ENCODE measurements at regions not wholly inside any gene's neighbourhood (a gene's known extent, or its start where the extent isn't known, plus 50 kb on each side); places are given as distances from the start of the nearest gene placed in this dataset.

DNA sequence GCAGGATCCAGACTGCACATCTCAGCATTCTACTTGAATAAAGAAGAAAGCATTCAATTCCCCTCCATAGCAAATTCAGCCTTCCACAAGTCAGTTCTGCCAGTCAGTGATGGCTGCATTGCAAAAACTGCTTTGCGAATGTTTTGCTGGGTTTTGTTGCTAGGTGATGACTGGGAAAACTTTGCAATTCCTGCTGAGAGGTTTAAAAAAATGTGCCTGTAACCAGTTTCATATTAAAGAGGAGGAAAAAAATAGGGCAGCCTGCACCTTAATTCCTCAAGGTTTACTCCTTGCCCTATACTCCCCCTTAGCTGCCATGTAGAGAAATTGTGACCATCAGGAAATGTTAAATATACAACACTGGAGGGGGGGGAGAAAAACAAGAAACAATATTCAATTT is 225.6 kb upstream of the ATP11B start:
- Histone ChIP-seq H3K79me2 (ENCODE audit: control insufficient read depth, insufficient read depth, low read length) (no peaks in the 10 kb centered on the region), H3K4me3 (replicated peaks in 1 of 3; ENCODE audit: insufficient read depth in 1 of 3, low read depth in 1 of 3, low read length in 3 of 3) (no peak overlapping the region), H3K27me3 (ENCODE audit: control insufficient read depth in 2 of 2, insufficient read depth in 2 of 2, low read length in 2 of 2) (no peaks in the 10 kb centered on the region), H3K9ac (replicated peaks; ENCODE audit: extremely low read depth, insufficient read depth, low read length) (no peak overlapping the region), H3K4me1 (ENCODE audit: control insufficient read depth, extremely low read depth, insufficient read depth, low read length) (no peaks in the 10 kb centered on the region), H3K9me3 (replicated peaks; ENCODE audit: control insufficient read depth, insufficient read depth, low read length) (no peaks in the 10 kb centered on the region), H3K36me3 (ENCODE audit: control insufficient read depth in 2 of 2, extremely low read depth in 1 of 2, insufficient read depth in 2 of 2, low read length in 2 of 2) (no peaks in the 10 kb centered on the region), H3K27ac (ENCODE audit: insufficient read depth, low read depth, low read length) (no peak overlapping the region), H2AFZ (ENCODE audit: low read depth, low read length) (no peak overlapping the region), H3K4me2 (ENCODE audit: insufficient read depth, low read length) (no peak overlapping the region), H3K9me1 (replicated peaks; ENCODE audit: control insufficient read depth, extremely low read depth, insufficient read depth, low read length) (no peaks in the 10 kb centered on the region), H4K20me1 (replicated peaks; ENCODE audit: control insufficient read depth, extremely low read depth, insufficient read depth, low read length) (no peaks in the 10 kb centered on the region)
- DNase-seq (ENCODE audit: low read depth, low spot score) (no peak), FAIRE-seq (no peak)
- ChIA-PET CTCF (no interaction called here), POLR2A (no interaction called here)
- no TSS peak for BruUV-seq (replicated peaks)
- intact Hi-C loops (cut with micrococcal nuclease): no loop called here
- dilution Hi-C loops (cut with MboI; ENCODE audit: extremely low pct_ligation_motif_present, low sequenced_read_pairs): no loop called here
- TF ChIP-seq MYC (IDR thresholded peaks at IDR 0.05; ENCODE audit: low read depth, low read length) (no peak), POLR2A (IDR thresholded peaks at IDR 0.05; ENCODE audit: low read depth, low read length) (no peak), EZH2 (IDR thresholded peaks at IDR 0.05; ENCODE audit: borderline replicate concordance, low read depth, low read length, severe bottlenecking) (no peak), POLR2AphosphoS5 (IDR thresholded peaks at IDR 0.05; ENCODE audit: insufficient read depth, low read depth, low read length) (no peak)
- TF ChIP-seq, protein P1, sequence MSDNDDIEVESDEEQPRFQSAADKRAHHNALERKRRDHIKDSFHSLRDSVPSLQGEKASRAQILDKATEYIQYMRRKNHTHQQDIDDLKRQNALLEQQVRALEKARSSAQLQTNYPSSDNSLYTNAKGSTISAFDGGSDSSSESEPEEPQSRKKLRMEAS (IDR thresholded peaks at IDR 0.05; ENCODE audit: insufficient read depth, insufficient read length): no peak
- TF ChIP-seq, protein P2, sequence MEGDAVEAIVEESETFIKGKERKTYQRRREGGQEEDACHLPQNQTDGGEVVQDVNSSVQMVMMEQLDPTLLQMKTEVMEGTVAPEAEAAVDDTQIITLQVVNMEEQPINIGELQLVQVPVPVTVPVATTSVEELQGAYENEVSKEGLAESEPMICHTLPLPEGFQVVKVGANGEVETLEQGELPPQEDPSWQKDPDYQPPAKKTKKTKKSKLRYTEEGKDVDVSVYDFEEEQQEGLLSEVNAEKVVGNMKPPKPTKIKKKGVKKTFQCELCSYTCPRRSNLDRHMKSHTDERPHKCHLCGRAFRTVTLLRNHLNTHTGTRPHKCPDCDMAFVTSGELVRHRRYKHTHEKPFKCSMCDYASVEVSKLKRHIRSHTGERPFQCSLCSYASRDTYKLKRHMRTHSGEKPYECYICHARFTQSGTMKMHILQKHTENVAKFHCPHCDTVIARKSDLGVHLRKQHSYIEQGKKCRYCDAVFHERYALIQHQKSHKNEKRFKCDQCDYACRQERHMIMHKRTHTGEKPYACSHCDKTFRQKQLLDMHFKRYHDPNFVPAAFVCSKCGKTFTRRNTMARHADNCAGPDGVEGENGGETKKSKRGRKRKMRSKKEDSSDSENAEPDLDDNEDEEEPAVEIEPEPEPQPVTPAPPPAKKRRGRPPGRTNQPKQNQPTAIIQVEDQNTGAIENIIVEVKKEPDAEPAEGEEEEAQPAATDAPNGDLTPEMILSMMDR (IDR thresholded peaks at IDR 0.05; ENCODE audit: extremely low read depth in 1 of 2, insufficient read depth in 1 of 2, low read depth in 1 of 2, low read length in 2 of 2): no peak

DNA sequence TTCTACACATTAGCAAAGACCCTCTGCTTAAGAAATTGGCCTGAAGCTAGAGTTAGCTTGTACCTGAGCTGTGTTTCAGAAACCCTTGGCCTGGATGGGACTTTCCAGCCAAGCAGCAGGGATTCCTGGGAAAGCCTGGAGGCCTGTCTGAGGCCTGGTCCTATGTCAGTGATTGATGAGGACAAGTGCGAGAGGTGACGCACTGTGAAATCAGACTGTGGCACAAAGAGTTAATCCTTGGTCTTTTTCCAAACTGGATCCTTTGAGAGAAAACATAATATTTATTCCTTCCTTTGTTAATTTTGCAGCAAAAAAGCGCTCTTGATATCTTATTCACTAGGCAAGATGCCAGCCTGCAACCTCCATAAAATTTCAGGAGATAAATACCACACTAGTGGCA is 225.0 kb upstream of the ATP11B start:
- H3K9me1 ChIP-seq (replicated peaks; ENCODE audit: control insufficient read depth, extremely low read depth, insufficient read depth, low read length): no peaks in the 10 kb centered on the region
- H2AFZ ChIP-seq (ENCODE audit: low read depth, low read length): no peak overlapping the region
- ChIA-PET POLR2A (no interaction called here), CTCF (no interaction called here)
- dilution Hi-C loops (cut with MboI; ENCODE audit: extremely low pct_ligation_motif_present, low sequenced_read_pairs) (no loop called here), intact Hi-C loops (cut with micrococcal nuclease) (no loop called here)
- FAIRE-seq (no peak), DNase-seq (ENCODE audit: low read depth, low spot score) (no peak)
- no peak overlapping the region for H3K9ac ChIP-seq (replicated peaks; ENCODE audit: extremely low read depth, insufficient read depth, low read length)
- TF ChIP-seq MYC (IDR thresholded peaks at IDR 0.05; ENCODE audit: low read depth, low read length) (no peak), POLR2AphosphoS5 (IDR thresholded peaks at IDR 0.05; ENCODE audit: insufficient read depth, low read depth, low read length) (no peak), JUN (IDR thresholded peaks at IDR 0.05; ENCODE audit: borderline replicate concordance, insufficient read depth, insufficient read length, low read depth) (no peak), EZH2 (IDR thresholded peaks at IDR 0.05; ENCODE audit: borderline replicate concordance, low read depth, low read length, severe bottlenecking) (no peak), GATA2 (IDR thresholded peaks at IDR 0.05; ENCODE audit: insufficient read depth, insufficient read length, low read depth, low read length) (no peak), POLR2A (IDR thresholded peaks at IDR 0.05; ENCODE audit: low read depth, low read length) (no peak), FOS (IDR thresholded peaks at IDR 0.05; ENCODE audit: borderline replicate concordance, insufficient read depth, low read length) (no peak)
- TF ChIP-seq, protein P1 (IDR thresholded peaks at IDR 0.05; ENCODE audit: insufficient read depth, insufficient read length): no peak
- TF ChIP-seq, protein P2 (IDR thresholded peaks at IDR 0.05; ENCODE audit: extremely low read depth in 1 of 2, insufficient read depth in 1 of 2, low read depth in 1 of 2, low read length in 2 of 2): no peak
- no TSS peak for BruUV-seq (replicated peaks)
- H3K4me1 ChIP-seq (ENCODE audit: control insufficient read depth, extremely low read depth, insufficient read depth, low read length): no peaks in the 10 kb centered on the region
- H3K4me2 ChIP-seq (ENCODE audit: insufficient read depth, low read length): no peak overlapping the region
- H3K27me3 ChIP-seq (ENCODE audit: control insufficient read depth in 2 of 2, insufficient read depth in 2 of 2, low read length in 2 of 2): no peaks in the 10 kb centered on the region
- no peak overlapping the region for H3K27ac ChIP-seq (ENCODE audit: insufficient read depth, low read depth, low read length)
- H3K9me3 ChIP-seq (replicated peaks; ENCODE audit: control insufficient read depth, insufficient read depth, low read length): no peaks in the 10 kb centered on the region
- H4K20me1 ChIP-seq (replicated peaks; ENCODE audit: control insufficient read depth, extremely low read depth, insufficient read depth, low read length): no peaks in the 10 kb centered on the region
- no peaks in the 10 kb centered on the region for H3K79me2 ChIP-seq (ENCODE audit: control insufficient read depth, insufficient read depth, low read length)
- H3K36me3 ChIP-seq (ENCODE audit: control insufficient read depth in 2 of 2, extremely low read depth in 1 of 2, insufficient read depth in 2 of 2, low read length in 2 of 2): no peaks in the 10 kb centered on the region
- H3K4me3 ChIP-seq (replicated peaks in 1 of 3; ENCODE audit: insufficient read depth in 1 of 3, low read depth in 1 of 3, low read length in 3 of 3): no peak overlapping the region
